ENCODE measurements at regions not wholly inside any gene's neighbourhood (a gene's known extent, or its start where the extent isn't known, plus 50 kb on each side); places are given as distances from the start of the nearest gene placed in this dataset.

DNA sequence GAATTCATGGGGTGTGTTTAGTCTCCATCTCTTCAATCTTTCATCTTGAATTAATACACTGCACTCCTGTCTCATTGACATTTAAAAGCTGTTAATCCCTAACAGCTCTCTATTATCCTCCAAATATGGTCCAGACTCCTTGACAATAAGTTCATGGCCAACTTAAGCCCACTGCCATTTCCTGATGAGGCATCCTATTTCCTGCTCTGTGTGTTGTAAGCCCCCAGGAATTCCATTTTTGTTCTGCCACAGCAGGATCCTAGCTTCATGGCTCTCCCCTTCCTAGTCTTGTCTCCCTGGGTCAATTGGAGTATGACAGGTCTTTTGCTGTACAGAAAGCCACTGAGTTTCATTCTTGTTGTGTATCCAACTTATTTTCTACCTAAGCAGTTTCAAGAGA, 218.8 kb downstream of the OTUD1 start:
- TF ChIP-seq, protein P1, sequence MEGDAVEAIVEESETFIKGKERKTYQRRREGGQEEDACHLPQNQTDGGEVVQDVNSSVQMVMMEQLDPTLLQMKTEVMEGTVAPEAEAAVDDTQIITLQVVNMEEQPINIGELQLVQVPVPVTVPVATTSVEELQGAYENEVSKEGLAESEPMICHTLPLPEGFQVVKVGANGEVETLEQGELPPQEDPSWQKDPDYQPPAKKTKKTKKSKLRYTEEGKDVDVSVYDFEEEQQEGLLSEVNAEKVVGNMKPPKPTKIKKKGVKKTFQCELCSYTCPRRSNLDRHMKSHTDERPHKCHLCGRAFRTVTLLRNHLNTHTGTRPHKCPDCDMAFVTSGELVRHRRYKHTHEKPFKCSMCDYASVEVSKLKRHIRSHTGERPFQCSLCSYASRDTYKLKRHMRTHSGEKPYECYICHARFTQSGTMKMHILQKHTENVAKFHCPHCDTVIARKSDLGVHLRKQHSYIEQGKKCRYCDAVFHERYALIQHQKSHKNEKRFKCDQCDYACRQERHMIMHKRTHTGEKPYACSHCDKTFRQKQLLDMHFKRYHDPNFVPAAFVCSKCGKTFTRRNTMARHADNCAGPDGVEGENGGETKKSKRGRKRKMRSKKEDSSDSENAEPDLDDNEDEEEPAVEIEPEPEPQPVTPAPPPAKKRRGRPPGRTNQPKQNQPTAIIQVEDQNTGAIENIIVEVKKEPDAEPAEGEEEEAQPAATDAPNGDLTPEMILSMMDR (IDR thresholded peaks at IDR 0.05; ENCODE audit: poor library complexity, severe bottlenecking) = no peak
- no peak for TF ChIP-seq POLR2AphosphoS5 (IDR thresholded peaks at IDR 0.05)
- no peak for TF ChIP-seq EP300 (conservative IDR thresholded peaks at IDR 0.05; ENCODE audit: poor library complexity, severe bottlenecking)
- TF ChIP-seq, protein P2, sequence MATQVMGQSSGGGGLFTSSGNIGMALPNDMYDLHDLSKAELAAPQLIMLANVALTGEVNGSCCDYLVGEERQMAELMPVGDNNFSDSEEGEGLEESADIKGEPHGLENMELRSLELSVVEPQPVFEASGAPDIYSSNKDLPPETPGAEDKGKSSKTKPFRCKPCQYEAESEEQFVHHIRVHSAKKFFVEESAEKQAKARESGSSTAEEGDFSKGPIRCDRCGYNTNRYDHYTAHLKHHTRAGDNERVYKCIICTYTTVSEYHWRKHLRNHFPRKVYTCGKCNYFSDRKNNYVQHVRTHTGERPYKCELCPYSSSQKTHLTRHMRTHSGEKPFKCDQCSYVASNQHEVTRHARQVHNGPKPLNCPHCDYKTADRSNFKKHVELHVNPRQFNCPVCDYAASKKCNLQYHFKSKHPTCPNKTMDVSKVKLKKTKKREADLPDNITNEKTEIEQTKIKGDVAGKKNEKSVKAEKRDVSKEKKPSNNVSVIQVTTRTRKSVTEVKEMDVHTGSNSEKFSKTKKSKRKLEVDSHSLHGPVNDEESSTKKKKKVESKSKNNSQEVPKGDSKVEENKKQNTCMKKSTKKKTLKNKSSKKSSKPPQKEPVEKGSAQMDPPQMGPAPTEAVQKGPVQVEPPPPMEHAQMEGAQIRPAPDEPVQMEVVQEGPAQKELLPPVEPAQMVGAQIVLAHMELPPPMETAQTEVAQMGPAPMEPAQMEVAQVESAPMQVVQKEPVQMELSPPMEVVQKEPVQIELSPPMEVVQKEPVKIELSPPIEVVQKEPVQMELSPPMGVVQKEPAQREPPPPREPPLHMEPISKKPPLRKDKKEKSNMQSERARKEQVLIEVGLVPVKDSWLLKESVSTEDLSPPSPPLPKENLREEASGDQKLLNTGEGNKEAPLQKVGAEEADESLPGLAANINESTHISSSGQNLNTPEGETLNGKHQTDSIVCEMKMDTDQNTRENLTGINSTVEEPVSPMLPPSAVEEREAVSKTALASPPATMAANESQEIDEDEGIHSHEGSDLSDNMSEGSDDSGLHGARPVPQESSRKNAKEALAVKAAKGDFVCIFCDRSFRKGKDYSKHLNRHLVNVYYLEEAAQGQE (IDR thresholded peaks at IDR 0.05; ENCODE audit: borderline replicate concordance) = no peak
- TF ChIP-seq TAF1 (IDR thresholded peaks at IDR 0.05; ENCODE audit: low read depth) = no peak

All from neural cell (in vitro differentiated cells).